Psoas muscle (tissue), 7 donors: ENCODE measurements at regions not wholly inside any gene's neighbourhood (a gene's known extent, or its start where the extent isn't known, plus 50 kb on each side); places are given as distances from the start of the nearest gene placed in this dataset.

Experiments
- ATAC-seq, 4 donors: fragments of 200-7000 bp; cut with Tn5 transposase; one replicate each; pipeline ENCODE4 v1.9.1; 2020; ENCODE audit warnings: moderate library complexity in 3 of 4, mild to moderate bottlenecking in 2 of 4
- DNase-seq, 2 donors: peaks; one replicate each; pipeline ENCODE4 v3.0.0-alpha.2; 2020
- H3K27ac ChIP-seq: fragments of 200-600 bp; one replicate; pipeline ENCODE4 v1.8.0; 2022
- H3K27me3 ChIP-seq, 3 donors: fragments of 200-600 bp in 1 of 3; one replicate each; pipeline versions ENCODE4 v1.6.1 to v1.8.0; 2013 to 2022; ENCODE audit warnings: low read length in 2 of 3, mild to moderate bottlenecking in 2 of 3, moderate library complexity in 1 of 3; ENCODE audit not compliant: insufficient read depth in 3 of 3
- H3K36me3 ChIP-seq, 2 donors: fragments of 200-600 bp in 1 of 2; one replicate each; pipeline versions ENCODE4 v1.6.1 to v1.8.0; 2013 to 2022; ENCODE audit warnings: low read depth in 1 of 2, mild to moderate bottlenecking in 1 of 2, moderate library complexity in 1 of 2; ENCODE audit not compliant: insufficient read depth in 1 of 2
- H3K4me1 ChIP-seq: fragments of 200-600 bp; one replicate; pipeline ENCODE4 v1.8.0; 2022
- H3K4me3 ChIP-seq: fragments of 200-600 bp; one replicate; pipeline ENCODE4 v1.8.0; 2022; ENCODE audit warnings: mild to moderate bottlenecking
- H3K9me3 ChIP-seq: fragments of 200-600 bp; one replicate; pipeline ENCODE4 v1.8.0; 2022
- CTCF ChIP-seq: fragments of 200-600 bp; IDR thresholded peaks from one replicate; pipeline ENCODE4 v1.8.0; 2022; ENCODE audit warnings: antibody characterized with exemption
- WGBS, 3 donors: extraction: QIAGEN DNeasy Blood & Tissue Kit; methylation state at CpG; one replicate each; pipeline versions ENCODE4 v1.1.6 to v1.1.7; 2013; 5-methylcytosine and 5-hydroxymethylcytosine counted together
- intact Hi-C, 2 donors: fragments of 100-400 bp; cut with DNase I; formaldehyde crosslinking; loops; one replicate each; pipeline versions ENCODE4 v1.11.0 to v1.14.2; 2022
- donor health status: healthy with polysubstance abuse.
- donor health status: DM: no; HTN: no; CAD: no; lungs with moderate emphysema.
- donor health status: Bipolar disorder and iron deficiency.
- donor health status: healthy.
- donor health status: DM: yes; HTN: yes; CAD: no.
- donor health status: DM: no; HTN: no; CAD: no.
- donor health status: DM: yes; HTN: yes; CAD: no.

- Histone ChIP-seq H3K9me3 (no peaks in the 10 kb centered on the region), H3K36me3 (no peaks in the 10 kb centered on the region), H3K4me3 (no peak overlapping the region), H3K4me1 (no peaks in the 10 kb centered on the region), H3K27ac (no peak overlapping the region), H3K27me3 (no peaks in the 10 kb centered on the region)
- no peak for TF ChIP-seq CTCF
- intact Hi-C loops: no loop called here
- ATAC-seq: no peak
- no peak for DNase-seq
These were observed 359.0 kb upstream of the UBE2E3 start for GRCh38 chr2:180621366-180621765.

- intact Hi-C loops: no loop called here
- no peak overlapping the region for H3K4me3 ChIP-seq
- no peaks in the 10 kb centered on the region for H3K9me3 ChIP-seq
- H3K4me1 ChIP-seq: no peaks in the 10 kb centered on the region
- no peak overlapping the region for H3K27ac ChIP-seq
- TF ChIP-seq CTCF: no peak
- H3K27me3 ChIP-seq: no peaks in the 10 kb centered on the region
- no peak for DNase-seq
- no peak for ATAC-seq
- 76 to 79% (median 77%) methylated on average over 5 of the region's 5 CpGs for WGBS, 3 donors
- H3K36me3 ChIP-seq: no peaks in the 10 kb centered on the region
These were observed 361.8 kb upstream of the UBE2E3 start for GRCh38 chr2:180618570-180618969.

- WGBS, 3 donors: 66 to 75% (median 74%) methylated on average over 2 of the region's 2 CpGs
- no peaks in the 10 kb centered on the region for H3K9me3 ChIP-seq
- intact Hi-C loops: no loop called here
- H3K4me1 ChIP-seq: no peaks in the 10 kb centered on the region
- no peak for TF ChIP-seq CTCF
- H3K36me3 ChIP-seq: no peaks in the 10 kb centered on the region
- DNase-seq (no peak), ATAC-seq (no peak)
- H3K27ac ChIP-seq: no peak overlapping the region
- H3K4me3 ChIP-seq: no peak overlapping the region
- H3K27me3 ChIP-seq: no peaks in the 10 kb centered on the region
These were observed 365.6 kb upstream of the UBE2E3 start for GRCh38 chr2:180614776-180615175.

- no peak for TF ChIP-seq CTCF
- no peak for ATAC-seq
- H3K9me3 ChIP-seq: no peaks in the 10 kb centered on the region
- no peak overlapping the region for H3K27ac ChIP-seq
- intact Hi-C loops: loop anchor here in 1 of 2 donors (10.0 kb wide), 1 partner anchor 445 kb away; no protein-coding TSS in a partner anchor
- no peaks in the 10 kb centered on the region for H3K4me1 ChIP-seq
- H3K27me3 ChIP-seq: no peaks in the 10 kb centered on the region
- H3K4me3 ChIP-seq: no peak overlapping the region
- 47 to 60% (median 52%) methylated on average over 3 of the region's 3 CpGs for WGBS, 3 donors
- no peaks in the 10 kb centered on the region for H3K36me3 ChIP-seq
- no peak for DNase-seq
These were observed 370.6 kb upstream of the UBE2E3 start for GRCh38 chr2:180609626-180610340.
